HepG2 (cell line): ENCODE measurements at regions not wholly inside any gene's neighbourhood (a gene's known extent, or its start where the extent isn't known, plus 50 kb on each side); places are given as distances from the start of the nearest gene placed in this dataset.

ENCODE experiments used
- ATAC-seq: fragments of 200-7000 bp; cut with Tn5 transposase; 3 replicates; pipeline ENCODE4 v1.9.1; 2020; ENCODE audit warnings: mild to moderate bottlenecking, moderate library complexity
- BruUV-seq: library from RNA; stranded (reverse); fragments of 400-500 nt; replicated peaks from 2 replicates; lab custom pipeline; 2021; lab: Mats Ljungman, UMichigan
- CTCF ChIA-PET: fragments of 300-600 bp; formaldehyde crosslinking; extraction: SDS; loops from one replicate; lab custom pipeline; 2021; ENCODE audit warnings: low total read pairs, inconsistent platforms, low intra/inter-chr PET ratio; lab: Yijun Ruan, JAX
- POLR2A ChIA-PET: fragments of 350-600 bp; sonication (Branson Sonifier 250); formaldehyde crosslinking; loops from one replicate; lab custom pipeline; 2020; ENCODE audit warnings: antibody characterized with exemption, inconsistent platforms; lab: Yijun Ruan, JAX
- DNase-seq: peaks from one replicate; pipeline ENCODE4 v3.0.0-alpha.2; 2015; ENCODE audit warnings: low spot score
- FAIRE-seq: peaks from 3 replicates; lab custom pipeline; 2011; peaks lifted over from hg19 to GRCh38; lab: Jason Lieb, UNC
- H2AFZ ChIP-seq: one replicate; pipeline ENCODE4 v1.6.1; 2011; ENCODE audit warnings: low read length, inconsistent platforms
- H3K27ac ChIP-seq: fragments of 300-600 bp; 3 replicates; pipeline ENCODE4 v1.8.0; 2011; ENCODE audit warnings: mixed run types, mild to moderate bottlenecking, mixed read lengths, low read length, inconsistent platforms; ENCODE audit not compliant: insufficient read depth; ENCODE audit errors: extremely low read length
- H3K27me3 ChIP-seq, 2 experiments: fragments of 200-600 bp in 1 of 2; 2 replicates in 1 of 2; 3 replicates in 1 of 2; pipeline versions ENCODE4 v1.6.0 to v1.8.0; 2011; ENCODE audit warnings: low read length in 2 of 2, mild to moderate bottlenecking in 2 of 2, moderate library complexity in 2 of 2, inconsistent platforms in 1 of 2; ENCODE audit not compliant: insufficient read depth in 2 of 2, control insufficient read depth in 1 of 2
- H3K36me3 ChIP-seq, 2 experiments: fragments of 200-600 bp in 1 of 2; replicated peaks in 1 of 2; 2 replicates in 1 of 2; 3 replicates in 1 of 2; pipeline versions ENCODE4 v1.5.1 to v1.8.0; 2011; ENCODE audit warnings: low read length in 2 of 2, inconsistent platforms in 1 of 2; ENCODE audit not compliant: insufficient read depth in 2 of 2, control insufficient read depth in 1 of 2
- H3K4me1 ChIP-seq: 2 replicates; pipeline ENCODE4 v1.5.1; 2012; ENCODE audit warnings: low read length, inconsistent platforms; ENCODE audit not compliant: insufficient read depth
- H3K4me2 ChIP-seq: 2 replicates; pipeline ENCODE4 v1.6.0; 2011; ENCODE audit warnings: low read depth, low read length, inconsistent platforms
- H3K4me3 ChIP-seq, 3 experiments: fragments of 200-600 bp in 1 of 3; sonication (generic), shearing (Covaris generic) in 1 of 3; replicated peaks in 1 of 3; 2 replicates each; pipeline ENCODE4 v1.5.1; 2011 to 2016; ENCODE audit warnings: low read length in 3 of 3, inconsistent platforms in 2 of 3, low read depth in 2 of 3, mild to moderate bottlenecking in 2 of 3, control low read depth in 1 of 3, mixed read lengths in 1 of 3; ENCODE audit not compliant: insufficient read depth in 1 of 3
- H3K79me2 ChIP-seq: one replicate; pipeline ENCODE4 v1.6.1; 2011; ENCODE audit warnings: low read length, inconsistent platforms; ENCODE audit not compliant: insufficient read depth
- H3K9ac ChIP-seq: 2 replicates; pipeline ENCODE4 v1.6.0; 2011; ENCODE audit warnings: mild to moderate bottlenecking, low read depth, low read length, inconsistent platforms; ENCODE audit not compliant: insufficient read depth
- H3K9me3 ChIP-seq: 2 replicates; pipeline ENCODE4 v1.5.1; 2012; ENCODE audit warnings: mild to moderate bottlenecking, low read length
- H4K20me1 ChIP-seq: 2 replicates; pipeline ENCODE4 v1.6.0; 2011; ENCODE audit warnings: inconsistent platforms, mild to moderate bottlenecking, low read length, moderate library complexity; ENCODE audit not compliant: insufficient read depth
- CHD4 ChIP-seq: fragments of 200-600 bp; sonication (generic); IDR thresholded peaks from 2 replicates; pipeline ENCODE4 v1.7.0; 2017; ENCODE audit warnings: mild to moderate bottlenecking, low read length, borderline replicate concordance
- ELF1 ChIP-seq: sonication (generic); formaldehyde crosslinking; IDR thresholded peaks from 2 replicates; pipeline ENCODE4 v1.4.0; 2020; ENCODE audit warnings: missing genetic modification reagents
- HDAC2 ChIP-seq: sonication (generic); formaldehyde crosslinking; IDR thresholded peaks from 2 replicates; pipeline ENCODE4 v1.4.0; 2020; ENCODE audit warnings: missing genetic modification reagents
- HNRNPH1 ChIP-seq: fragments of 200-400 bp; formaldehyde crosslinking; optimal IDR thresholded peaks from 2 replicates; pipeline ENCODE3; 2017; ENCODE audit warnings: mild to moderate bottlenecking, low read depth, low read length
- IRF1 ChIP-seq: sonication (generic); formaldehyde crosslinking; IDR thresholded peaks from 2 replicates; pipeline ENCODE4 v1.4.0; 2020; ENCODE audit warnings: low read depth, mild to moderate bottlenecking, missing genetic modification reagents
- MXD1 ChIP-seq: sonication (generic); formaldehyde crosslinking; IDR thresholded peaks from 2 replicates; pipeline ENCODE4 v1.4.0; 2020; ENCODE audit warnings: mild to moderate bottlenecking, missing genetic modification reagents
- MXD4 ChIP-seq: IDR thresholded peaks from 2 replicates; pipeline ENCODE4 v1.6.1; 2016; ENCODE audit warnings: mild to moderate bottlenecking, missing biosample characterization, missing genetic modification reagents
- PAF1 ChIP-seq: IDR thresholded peaks from 2 replicates; pipeline ENCODE4 v1.6.1; 2016; ENCODE audit warnings: missing genetic modification reagents, missing compliant biosample characterization
- PAXIP1 ChIP-seq: sonication (generic); formaldehyde crosslinking; conservative IDR thresholded peaks from 2 replicates; pipeline ENCODE4 v1.4.0; 2020; ENCODE audit warnings: mild to moderate bottlenecking, missing genetic modification reagents, moderate library complexity
- PREB ChIP-seq: sonication (generic); formaldehyde crosslinking; IDR thresholded peaks from 2 replicates; pipeline ENCODE4 v1.4.0; 2020; ENCODE audit warnings: missing genetic modification reagents
- RCOR2 ChIP-seq: IDR thresholded peaks from 2 replicates; pipeline ENCODE4 v1.6.1; 2016; ENCODE audit warnings: missing biosample characterization, missing genetic modification reagents
- SIX4 ChIP-seq: sonication (generic); formaldehyde crosslinking; IDR thresholded peaks from 2 replicates; pipeline ENCODE4 v1.4.0; 2020; ENCODE audit warnings: missing genetic modification reagents
- SMARCE1 ChIP-seq: fragments of 450-650 bp; IDR thresholded peaks from 2 replicates; pipeline ENCODE4 v1.6.1; 2017; ENCODE audit warnings: borderline replicate concordance
- SMC3 ChIP-seq: IDR thresholded peaks from 2 replicates; pipeline ENCODE4 v1.6.1; 2011; ENCODE audit warnings: low read length, improper control_type of control experiment
- WIZ ChIP-seq: sonication (generic); formaldehyde crosslinking; IDR thresholded peaks from 2 replicates; pipeline ENCODE4 v1.5.1; 2020; ENCODE audit warnings: mild to moderate bottlenecking, missing genetic modification reagents
- ZNF468 ChIP-seq: sonication (generic); formaldehyde crosslinking; IDR thresholded peaks from 2 replicates; pipeline ENCODE4 v1.8.0; 2022; ENCODE audit warnings: mild to moderate bottlenecking, moderate library complexity, missing genetic modification reagents
- ZNF644 ChIP-seq: IDR thresholded peaks from 2 replicates; pipeline ENCODE4 v1.6.1; 2016; ENCODE audit warnings: low read depth
- WGBS: methylation state at CpG from one replicate; pipeline ENCODE4 v1.1.6; 2017; ENCODE audit warnings: low lambda C conversion rate; 5-methylcytosine and 5-hydroxymethylcytosine counted together
- in situ Hi-C: cut with HindIII; loops from 2 replicates; pipeline ENCODE4 v1.10.0; 2017; ENCODE audit warnings: low pct_unique_long_range_greater_than_20kb; ENCODE audit not compliant: extremely low pct_ligation_motif_present
- intact Hi-C: fragments of 100-400 bp; cut with micrococcal nuclease; formaldehyde crosslinking; loops from one replicate; pipeline ENCODE4 v1.10.0; 2022; ENCODE audit not compliant: unreplicated experiment

GRCh38 chr7:15977663-15978062 is 291.2 kb upstream of the MEOX2 start:
- CTCF ChIA-PET, result no interaction called here
- WGBS, result 20% methylated on average over 3 of the region's 3 CpGs
- in situ Hi-C loops, result no loop called here
- Histone ChIP-seq H3K9ac (no peak overlapping the region), H3K36me3 (no peaks in the 10 kb centered on the region), H3K4me2 (no peak overlapping the region), H3K27ac (no peak overlapping the region), H3K4me3 (no peak overlapping the region), H3K4me1 (no peaks in the 10 kb centered on the region), H4K20me1 (no peaks in the 10 kb centered on the region), H2AFZ (no peak overlapping the region), H3K79me2 (no peaks in the 10 kb centered on the region), H3K27me3 (no peaks in the 10 kb centered on the region; a peak in 1 of 5 replicates), H3K9me3 (peaks cover 7% of the 10 kb centered on the region; the same call in 1 of the 2 replicates)
- BruUV-seq, result no TSS peak
- intact Hi-C loops, result no loop called here
- FAIRE-seq, result no peak
- POLR2A ChIA-PET, result no interaction called here
- no peak for DNase-seq
- TF ChIP-seq SIX4 (no peak), HDAC2 (no peak), PAF1 (CRISPR knock-in tag) (no peak), SMC3 (no peak), HNRNPH1 (no peak), ELF1 (CRISPR knock-in tag) (no peak), CHD4 (no peak), SMARCE1 (no peak), ZNF468 (no peak), PREB (CRISPR knock-in tag) (no peak)
- no peak for ATAC-seq

- H3K9ac ChIP-seq, result no peak overlapping the region
- no peak for ATAC-seq
- no peak for DNase-seq
- FAIRE-seq, result no peak
- in situ Hi-C loops, result no loop called here
- BruUV-seq, result no TSS peak
- no peak overlapping the region for H3K4me2 ChIP-seq
- POLR2A ChIA-PET, result no interaction called here
- no peaks in the 10 kb centered on the region for H3K79me2 ChIP-seq
- H3K4me3 ChIP-seq, result no peak overlapping the region
- CTCF ChIA-PET, result no interaction called here
- no peaks in the 10 kb centered on the region; a peak in 1 of 5 replicates for H3K27me3 ChIP-seq
- 69% methylated on average over 3 of the region's 3 CpGs for WGBS
- H3K4me1 ChIP-seq, result no peaks in the 10 kb centered on the region
- no peaks in the 10 kb centered on the region for H4K20me1 ChIP-seq
- H3K27ac ChIP-seq, result no peak overlapping the region
- H2AFZ ChIP-seq, result no peak overlapping the region
- intact Hi-C loops, result no loop called here
- H3K36me3 ChIP-seq, result no peaks in the 10 kb centered on the region
- H3K9me3 ChIP-seq, result no peaks in the 10 kb centered on the region; the same call in 1 of the 2 replicates
- TF ChIP-seq PAXIP1 (no peak), MXD1 (CRISPR knock-in tag) (no peak), RCOR2 (CRISPR knock-in tag) (no peak), ZNF644 (CRISPR knock-in tag) (no peak), IRF1 (CRISPR knock-in tag) (no peak), WIZ (CRISPR knock-in tag) (no peak), MXD4 (CRISPR knock-in tag) (no peak)
These were observed 286.4 kb upstream of the MEOX2 start for GRCh38 chr7:15972862-15973275.
